GM04503 (cell line): ENCODE measurements at regions not wholly inside any gene's neighbourhood (a gene's known extent, or its start where the extent isn't known, plus 50 kb on each side); places are given as distances from the start of the nearest gene placed in this dataset.

Experiments used
- DNase-seq: peaks from one replicate; pipeline ENCODE4 v3.0.0-alpha.2; 2012; ENCODE audit warnings: low read depth

GRCh38 chr4:108527723-108528122 is 92.7 kb upstream of the RPL34 start:
- DNase-seq = no peak

DNA sequence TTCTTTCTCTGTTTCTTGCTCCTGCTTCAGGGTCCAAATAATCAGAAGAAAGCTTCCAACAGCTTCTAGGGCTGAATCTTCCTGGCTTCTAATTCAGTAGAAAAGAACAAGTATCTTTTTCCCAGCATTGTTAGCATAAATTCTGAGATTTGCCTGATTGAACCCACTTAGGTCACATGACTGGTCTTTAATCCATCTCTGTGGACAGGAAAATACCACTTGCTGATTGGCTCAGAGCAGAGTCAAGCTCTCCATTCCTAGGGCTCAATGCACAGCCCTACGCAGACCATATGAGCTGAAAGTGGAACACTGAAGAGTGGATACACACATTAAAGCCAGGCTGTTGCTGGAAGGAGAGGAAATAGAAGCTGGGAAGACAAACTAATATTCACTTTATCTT is 99.6 kb upstream of the RPL34 start:
- no peak for DNase-seq

DNA sequence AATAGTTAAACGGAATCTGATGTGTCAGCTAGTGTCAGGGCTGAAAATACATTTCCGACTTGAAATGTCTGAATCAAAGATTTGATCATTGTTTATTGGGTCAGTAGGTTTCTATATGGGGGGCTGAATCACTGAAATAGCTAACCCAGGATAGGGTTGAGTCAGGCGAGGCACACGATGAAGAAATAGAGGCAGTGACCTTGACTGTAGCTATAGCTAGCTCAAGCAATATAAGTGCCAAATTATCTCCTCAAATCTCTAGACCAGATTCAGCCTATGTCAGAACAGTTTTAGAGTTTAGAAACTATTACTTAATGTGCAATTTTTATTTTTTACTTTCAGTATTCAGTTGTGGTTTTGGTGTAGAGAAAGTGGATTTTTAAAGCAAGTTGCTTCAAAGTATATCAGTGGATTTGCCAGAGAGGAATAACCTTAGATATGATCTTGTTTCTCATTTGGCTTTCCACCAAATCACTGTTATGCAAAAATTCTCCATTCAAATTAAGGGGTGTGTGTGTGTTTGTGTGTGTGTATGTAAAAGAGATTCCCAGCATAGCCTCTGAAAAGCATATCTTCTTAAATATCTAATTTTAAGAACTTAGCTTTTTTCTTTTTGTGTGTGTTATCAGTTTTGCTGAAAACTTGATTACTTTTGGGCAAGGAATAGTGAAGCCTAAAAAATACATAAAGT is 100.3 kb upstream of the RPL34 start:
- DNase-seq = no peak

DNA sequence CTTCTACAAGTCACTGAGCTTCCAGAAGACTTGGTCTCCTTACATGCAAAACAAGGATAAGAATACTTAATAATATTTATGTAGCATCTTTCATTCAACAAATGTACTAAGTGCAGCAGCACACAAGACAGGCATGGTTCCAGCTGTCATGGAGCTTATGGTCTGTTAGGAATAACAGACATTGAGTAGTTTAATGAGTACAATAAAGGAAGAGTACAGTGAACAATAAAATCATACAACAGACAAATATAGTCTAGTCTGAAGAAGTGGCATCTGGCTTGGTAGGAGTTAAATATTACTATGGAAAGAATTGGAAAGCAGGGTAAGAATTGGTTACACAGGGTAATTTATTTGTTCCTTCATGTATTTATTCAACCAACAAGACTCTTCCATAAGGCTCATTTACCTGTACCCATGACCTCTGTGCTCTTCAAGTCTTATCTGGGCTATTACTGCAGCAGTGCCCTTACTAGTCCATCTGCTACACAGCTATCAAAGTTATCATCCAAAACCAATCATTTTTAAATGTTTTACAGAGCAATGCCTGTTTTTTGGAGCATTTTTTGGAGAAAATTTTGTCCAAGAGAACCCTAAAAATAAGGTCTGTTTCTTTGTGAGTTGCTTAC is 101.1 kb upstream of the RPL34 start:
- DNase-seq = no peak

DNA sequence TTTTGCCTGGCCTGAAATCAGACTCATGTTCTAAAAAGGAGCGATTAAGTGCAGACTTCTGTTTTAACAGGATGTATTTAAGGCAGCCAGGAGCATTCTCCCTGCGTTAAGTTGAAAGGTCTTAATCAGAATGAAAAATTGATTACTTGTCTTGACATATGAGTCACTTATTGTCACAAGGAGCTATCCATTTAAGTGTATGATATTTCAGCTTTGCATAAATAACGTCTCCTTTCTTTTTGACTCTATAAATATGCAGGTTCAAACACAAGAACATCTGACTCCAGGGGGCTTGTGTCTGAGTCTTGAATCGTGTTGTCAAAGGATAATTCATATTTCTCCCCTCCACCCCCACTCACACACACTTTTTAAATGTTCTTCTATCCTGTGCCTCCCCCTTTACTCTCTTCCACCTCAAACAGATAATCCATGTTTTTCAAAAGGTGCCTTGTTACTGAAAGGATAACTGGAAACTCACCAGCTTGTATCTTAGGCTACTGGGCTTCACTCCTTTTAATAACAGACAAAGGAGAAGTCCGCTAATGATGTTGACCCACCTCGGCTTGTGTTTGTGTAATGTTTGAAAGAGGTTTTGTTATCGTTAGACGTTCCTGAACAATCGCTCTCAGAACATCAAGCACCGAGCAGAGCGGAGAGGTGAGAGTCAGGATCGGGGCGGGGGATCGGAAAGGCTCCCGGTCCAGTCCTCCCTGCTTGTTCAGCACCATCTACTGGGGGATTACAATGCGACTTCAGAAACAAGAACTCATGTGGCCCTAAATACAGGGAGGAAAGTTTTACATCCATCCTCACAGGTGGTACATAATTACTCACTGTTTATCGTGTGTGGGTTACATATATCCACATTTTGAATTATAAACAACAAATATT is 107.5 kb upstream of the RPL34 start:
- no peak for DNase-seq

DNA sequence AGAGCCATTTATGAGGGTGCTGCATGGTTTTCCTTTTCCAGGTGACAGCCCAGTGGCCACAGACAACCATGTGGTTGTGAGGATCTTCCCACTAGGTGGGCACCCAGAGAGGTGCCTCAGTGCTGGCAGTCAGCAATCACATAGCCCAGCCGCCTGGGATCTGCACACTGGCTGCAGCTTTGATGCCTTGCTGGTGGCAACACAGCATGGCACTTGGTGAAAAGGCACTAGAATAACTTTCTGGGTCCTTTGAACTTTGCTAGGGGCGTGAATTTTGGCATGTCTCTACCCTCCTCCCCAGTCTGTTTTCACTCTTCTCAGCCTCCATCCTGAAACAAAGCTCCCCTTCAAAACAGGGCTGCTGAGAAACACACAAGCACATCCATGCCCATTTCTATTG is 108.8 kb upstream of the RPL34 start:
- DNase-seq = no peak

DNA sequence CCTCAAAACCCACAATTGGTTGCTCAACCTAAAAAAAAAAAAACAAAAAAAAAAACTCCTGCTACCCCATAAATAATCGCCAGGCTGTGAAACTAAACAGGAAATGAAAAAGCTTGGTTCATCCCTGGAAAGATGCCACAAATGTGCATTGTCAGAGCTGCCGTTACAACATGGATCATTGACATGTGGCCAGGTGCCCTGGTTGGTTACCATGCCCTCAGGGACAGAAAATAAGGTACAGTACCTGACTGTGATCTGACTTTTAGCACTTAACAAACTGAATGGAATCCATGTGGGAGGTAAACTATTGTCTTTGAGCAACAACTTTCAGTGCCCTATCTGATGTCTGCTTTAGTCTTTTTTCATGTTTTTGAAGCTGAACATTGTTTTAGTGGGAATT is 118.0 kb upstream of the RPL34 start:
- DNase-seq = no peak

DNA sequence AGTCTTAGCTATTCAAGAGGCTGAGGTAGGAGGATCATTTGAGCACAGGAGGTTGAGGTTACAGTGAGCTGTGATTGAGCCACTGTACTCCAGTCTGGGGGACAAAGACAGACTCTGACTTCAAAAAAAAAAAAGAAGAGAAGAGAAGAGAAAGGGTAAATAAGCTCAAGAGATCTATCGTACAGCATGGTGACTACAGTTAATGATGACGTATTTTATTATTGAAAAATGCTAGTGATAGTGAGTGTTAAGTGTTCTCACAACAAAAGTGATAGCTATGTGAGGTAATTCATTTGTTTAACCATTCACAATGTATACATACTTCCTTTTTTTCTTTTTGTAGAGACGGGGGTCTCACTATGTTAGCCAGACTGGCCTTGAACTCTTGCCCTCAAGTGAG is 121.5 kb upstream of the RPL34 start:
- DNase-seq = no peak

DNA sequence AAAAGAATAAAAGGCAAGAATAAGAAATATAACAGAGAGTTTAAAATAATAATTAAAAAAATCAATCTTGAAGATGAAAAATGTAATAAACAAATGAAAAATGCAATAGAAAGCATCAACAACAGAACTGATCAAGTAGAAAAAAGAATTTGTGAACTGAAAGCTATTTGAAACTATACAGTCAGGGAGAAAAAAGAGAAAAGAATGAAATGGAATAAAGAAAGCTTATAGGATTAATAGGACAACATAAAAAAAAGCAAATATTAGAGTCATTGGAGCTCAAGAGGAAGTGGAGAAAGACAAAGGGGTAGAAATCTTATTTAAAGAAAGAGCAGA is 126.8 kb upstream of the RPL34 start:
- DNase-seq = no peak

- DNase-seq = no peak
Observed at GRCh38 chr4:108492816-108493595, 127.4 kb upstream of the RPL34 start.

DNA sequence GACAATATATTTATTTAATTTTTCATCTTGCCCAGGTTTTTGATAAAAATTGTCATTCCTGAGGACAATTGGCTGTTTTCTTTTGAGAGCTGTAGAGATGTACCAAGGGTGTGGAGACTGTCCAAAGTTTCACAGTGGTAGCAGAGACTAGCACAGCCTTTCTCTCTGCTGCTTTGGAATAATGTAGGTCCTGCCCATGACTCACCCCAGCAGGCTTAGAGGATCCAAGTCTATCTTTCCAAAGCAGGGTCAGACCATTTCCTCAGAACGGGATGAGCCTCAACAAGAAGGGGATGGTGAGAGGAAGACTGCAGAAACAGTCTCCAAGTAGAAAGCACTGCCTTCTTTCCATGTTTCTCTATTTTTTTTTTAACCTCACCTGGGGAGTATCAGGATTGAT is 131.5 kb upstream of the RPL34 start:
- no peak for DNase-seq

- DNase-seq = no peak
Observed at GRCh38 chr4:108486046-108486445, 134.3 kb upstream of the RPL34 start.

DNA sequence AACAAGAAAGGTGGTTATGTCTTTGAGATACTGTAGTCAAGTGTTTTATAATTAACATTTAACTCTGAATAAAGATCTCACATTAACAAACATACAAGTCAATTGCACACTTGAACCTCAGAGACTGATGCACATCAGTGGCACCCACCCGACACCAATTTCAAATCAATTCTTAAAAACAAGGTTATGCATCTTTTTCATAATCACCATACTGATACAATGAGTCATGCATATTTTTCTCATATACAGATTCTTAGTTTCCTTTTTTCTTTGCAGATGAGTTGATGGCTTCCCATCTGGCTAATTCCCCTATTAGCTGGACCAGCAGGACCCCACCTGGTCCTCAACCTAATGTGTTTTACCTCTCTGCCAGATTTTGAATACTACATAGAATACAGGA is 136.2 kb upstream of the RPL34 start:
- no peak for DNase-seq

DNA sequence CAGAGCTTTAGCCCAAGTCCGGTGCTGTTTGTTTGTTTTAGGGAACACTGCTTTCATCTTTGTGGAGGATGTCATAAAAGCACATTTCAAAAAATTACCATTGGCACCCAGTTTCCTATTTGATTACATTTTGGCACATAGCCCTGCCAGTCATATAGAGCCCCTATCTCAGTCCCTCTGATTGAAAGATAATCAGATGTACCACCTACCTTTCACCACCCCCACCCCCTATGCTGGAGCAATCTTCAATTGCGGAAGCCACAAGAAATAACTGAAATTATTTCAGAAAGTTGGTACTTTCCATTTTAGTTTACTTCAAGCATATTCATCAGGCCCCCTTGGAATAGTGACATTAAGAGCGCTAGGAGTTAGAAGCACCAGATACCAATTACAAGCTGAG is 136.7 kb upstream of the RPL34 start:
- no peak for DNase-seq

DNA sequence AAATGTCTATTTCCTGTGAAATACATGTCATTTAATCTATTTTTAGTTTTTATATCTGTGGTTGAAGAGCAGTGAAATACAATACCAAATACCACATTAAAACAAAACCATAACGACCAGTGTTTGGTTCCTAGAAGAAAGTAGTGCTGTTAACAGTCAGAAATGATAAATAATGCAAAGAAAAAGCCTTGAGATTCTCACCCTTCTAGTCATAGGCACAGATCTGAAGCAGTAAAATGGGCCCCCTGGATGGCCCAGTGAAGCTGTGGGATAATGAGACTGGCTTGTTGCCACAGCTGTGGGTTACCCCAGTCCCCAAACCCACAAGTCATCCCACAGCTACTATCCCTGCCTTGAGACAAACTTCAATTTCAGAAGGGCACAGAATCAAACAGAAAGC is 137.3 kb upstream of the RPL34 start:
- no peak for DNase-seq

- DNase-seq = no peak
Observed at GRCh38 chr4:108480881-108481280, 139.5 kb upstream of the RPL34 start.

DNA sequence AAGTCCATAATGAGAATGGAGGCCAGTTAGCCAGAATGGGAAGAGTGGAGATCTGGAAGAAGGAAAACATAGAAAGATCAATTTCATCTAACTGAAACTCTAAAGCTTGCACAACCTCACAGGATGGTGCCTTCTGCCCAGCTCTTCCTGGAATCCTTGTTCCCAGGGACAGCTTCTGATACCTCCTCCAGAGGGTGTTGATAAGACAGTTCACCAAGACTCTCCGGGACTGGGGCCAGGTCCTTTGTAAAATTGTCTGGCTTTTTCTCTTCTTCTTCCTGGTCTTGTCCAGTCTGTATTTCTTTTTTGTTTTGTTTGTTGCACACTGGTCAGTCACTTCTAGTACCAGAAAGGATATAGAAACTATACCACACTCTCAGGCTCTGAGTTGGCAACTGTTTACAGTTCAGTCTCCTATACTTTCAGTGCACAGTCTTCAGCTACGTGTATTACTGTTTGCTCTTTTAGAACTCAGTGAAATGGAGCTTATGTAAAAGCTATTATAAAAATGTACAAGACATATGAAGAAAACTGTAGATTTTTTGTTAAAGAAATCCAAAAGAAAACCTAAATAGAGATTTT is 142.8 kb upstream of the RPL34 start:
- no peak for DNase-seq

DNA sequence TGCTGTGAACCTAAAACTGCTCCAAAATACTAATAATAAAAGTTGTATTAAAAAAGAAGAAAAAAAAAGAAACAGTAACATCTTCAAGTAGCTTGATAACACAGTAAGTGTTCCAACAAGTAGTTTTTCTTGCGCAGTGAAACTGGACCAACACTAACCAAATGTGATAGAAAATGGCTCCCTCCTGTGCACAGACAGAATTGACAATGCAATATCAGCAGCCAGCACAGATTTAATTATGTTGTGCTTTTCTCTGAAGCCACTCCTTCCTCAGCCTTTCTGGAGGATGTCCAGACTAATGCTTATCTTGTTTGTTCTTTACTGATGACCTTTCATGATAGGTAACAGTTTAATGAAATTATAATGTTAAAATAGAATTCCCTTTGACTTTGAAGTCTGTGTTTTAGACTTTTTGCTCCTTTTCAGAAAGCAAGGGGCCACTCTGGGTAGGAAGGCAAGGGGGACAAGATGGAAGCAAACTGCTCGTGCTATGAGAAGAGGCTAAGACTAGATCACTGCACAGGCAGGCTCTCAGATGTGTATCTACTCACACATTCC is 147.1 kb upstream of the RPL34 start:
- DNase-seq = no peak

DNA sequence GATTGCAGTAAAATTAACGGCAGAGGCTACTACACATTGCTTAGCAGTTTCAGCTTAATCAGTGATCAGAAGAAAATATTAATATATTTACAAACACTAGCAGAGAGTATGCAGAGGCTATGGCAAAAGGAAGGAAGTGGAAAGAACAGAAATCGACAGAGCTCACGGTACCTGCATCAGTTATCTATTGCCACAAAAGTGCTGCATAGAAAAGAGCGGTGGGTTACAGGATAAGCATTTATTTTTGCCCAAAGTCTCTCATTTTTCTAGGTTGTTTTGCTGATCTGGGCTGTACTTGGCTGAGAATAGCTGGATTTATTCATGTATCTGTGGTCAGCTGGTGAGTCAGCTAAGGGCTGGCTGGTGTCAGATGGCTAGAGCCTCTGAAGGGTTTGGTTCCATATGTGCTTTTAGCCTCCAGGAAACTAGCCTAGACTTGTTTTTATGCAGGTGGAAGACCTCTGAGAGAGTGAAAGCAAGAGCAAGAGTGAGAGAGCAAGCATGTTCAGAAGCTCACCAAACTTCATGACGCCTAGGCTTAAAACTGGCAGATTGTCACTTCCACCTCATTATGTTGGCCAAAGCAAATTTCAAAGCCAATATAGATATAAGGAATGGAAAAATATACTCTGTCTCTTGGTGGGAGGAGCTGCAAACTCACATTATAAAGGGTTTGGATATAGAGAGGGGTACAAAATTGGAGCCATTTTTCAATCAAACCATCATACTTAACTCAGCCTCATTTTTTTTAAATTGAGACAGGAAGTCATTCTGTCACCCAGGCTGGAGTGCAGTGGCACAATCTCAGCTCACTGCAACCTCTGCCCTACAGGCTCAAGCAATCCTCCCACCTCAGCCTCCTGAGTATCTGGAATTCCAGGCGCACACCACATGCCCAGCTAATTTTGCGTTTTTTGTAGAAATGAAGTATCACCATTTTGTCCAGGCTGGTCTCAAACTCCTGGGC is 153.2 kb upstream of the RPL34 start:
- peak; percentile 49 for DNase-seq

DNA sequence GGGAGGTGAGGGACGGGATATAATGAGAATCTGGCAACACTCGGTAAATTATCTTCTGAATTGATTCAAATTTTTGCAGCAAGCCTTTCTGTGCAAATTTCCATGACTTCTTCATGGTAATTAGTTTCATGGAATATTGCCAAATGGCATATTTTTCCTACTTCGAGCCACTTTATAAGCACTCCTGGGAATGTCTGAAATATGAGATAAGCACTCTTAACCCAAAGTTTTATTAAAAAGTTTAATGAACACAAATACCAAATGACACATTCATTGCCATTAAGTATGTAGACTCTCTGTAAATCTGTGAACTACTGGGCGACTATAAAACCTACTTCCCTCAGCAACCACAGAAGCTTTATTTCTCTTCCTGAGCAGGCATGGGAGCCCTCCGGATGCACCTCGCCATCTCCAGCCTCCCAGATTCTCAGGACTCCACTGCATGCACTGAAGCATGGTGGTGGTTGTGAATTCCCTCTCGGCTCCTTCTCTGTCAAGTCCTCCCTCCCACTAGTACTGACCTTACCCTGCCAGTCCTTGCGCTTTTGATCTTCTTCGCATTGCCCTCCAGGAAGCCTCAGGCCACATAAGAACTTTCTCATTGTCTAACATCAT is 154.4 kb upstream of the RPL34 start:
- no peak for DNase-seq
